GM20000 (cell line): ENCODE measurements at regions not wholly inside any gene's neighbourhood (a gene's known extent, or its start where the extent isn't known, plus 50 kb on each side); places are given as distances from the start of the nearest gene placed in this dataset.
"Not testable (repeated sequence)": the region's sequence is repeated elsewhere in the genome, so short reads cannot be mapped to it uniquely, and the experiment has no call there.

Source experiments
- DNase-seq: peaks from one replicate; pipeline ENCODE4 v3.0.0; 2012; ENCODE audit warnings: low spot score
- CTCF ChIP-seq: IDR thresholded peaks from 2 replicates; pipeline ENCODE4 v1.5.1; 2012; ENCODE audit warnings: mild to moderate bottlenecking, control low read depth; ENCODE audit errors: extremely low read depth, missing control alignments

- DNase-seq, result not testable (repeated sequence)
- TF ChIP-seq CTCF, result peak; percentile 4
These were observed 75.4 kb upstream of the LPCAT1 start for GRCh38 chr5:1598950-1599737.

GRCh38 chr5:1597093-1597473 is 73.3 kb upstream of the LPCAT1 start:
- DNase-seq, result not testable (repeated sequence)

GRCh38 chr5:1596462-1597092 is 72.8 kb upstream of the LPCAT1 start:
- not testable (repeated sequence) for DNase-seq

GRCh38 chr5:1594357-1595106 is 70.8 kb upstream of the LPCAT1 start:
- peak; percentile 98 for DNase-seq
- TF ChIP-seq CTCF, result peak; percentile 77

- DNase-seq, result no peak
- no peak for TF ChIP-seq CTCF
These were observed 70.2 kb upstream of the LPCAT1 start for GRCh38 chr5:1593903-1594356.

GRCh38 chr5:1588071-1588694 is 64.4 kb upstream of the LPCAT1 start:
- DNase-seq, result not testable (repeated sequence)

GRCh38 chr5:1583081-1583875 is 59.5 kb upstream of the LPCAT1 start:
- DNase-seq, result not testable (repeated sequence)

- DNase-seq, result not testable (repeated sequence)
These were observed 55.6 kb upstream of the LPCAT1 start for GRCh38 chr5:1579389-1579788.

GRCh38 chr5:1576851-1577250 is 53.1 kb upstream of the LPCAT1 start:
- not testable (repeated sequence) for DNase-seq

GRCh38 chr5:1575991-1576714 is 52.4 kb upstream of the LPCAT1 start:
- not testable (repeated sequence) for DNase-seq

- DNase-seq, result not testable (repeated sequence)
These were observed 51.7 kb upstream of the LPCAT1 start for GRCh38 chr5:1575491-1575890.

- DNase-seq, result not testable (repeated sequence)
These were observed 50.2 kb upstream of the LPCAT1 start for GRCh38 chr5:1574023-1574318.

- not testable (repeated sequence) for DNase-seq
These were observed 49.7 kb upstream of the LPCAT1 start for GRCh38 chr5:1573217-1574022.
